Right ventricle myocardium inferior (tissue), 1 donor: ENCODE measurements at regions not wholly inside any gene's neighbourhood (a gene's known extent, or its start where the extent isn't known, plus 50 kb on each side); places are given as distances from the start of the nearest gene placed in this dataset.

Experiments
- ATAC-seq: fragments of 200-7000 bp; cut with Tn5 transposase; one replicate; pipeline ENCODE4 v1.9.1; 2020; ENCODE audit warnings: mild to moderate bottlenecking, moderate library complexity
- DNase-seq: peaks from one replicate; pipeline ENCODE4 v3.0.0; 2021; ENCODE audit errors: missing footprints
- intact Hi-C: fragments of 100-400 bp; cut with DNase I; formaldehyde crosslinking; loops from one replicate; pipeline ENCODE4 v1.11.0; 2022
- donor health status: DM: no; HTN: yes; CAD: no; lungs with severe emphysema.

DNA sequence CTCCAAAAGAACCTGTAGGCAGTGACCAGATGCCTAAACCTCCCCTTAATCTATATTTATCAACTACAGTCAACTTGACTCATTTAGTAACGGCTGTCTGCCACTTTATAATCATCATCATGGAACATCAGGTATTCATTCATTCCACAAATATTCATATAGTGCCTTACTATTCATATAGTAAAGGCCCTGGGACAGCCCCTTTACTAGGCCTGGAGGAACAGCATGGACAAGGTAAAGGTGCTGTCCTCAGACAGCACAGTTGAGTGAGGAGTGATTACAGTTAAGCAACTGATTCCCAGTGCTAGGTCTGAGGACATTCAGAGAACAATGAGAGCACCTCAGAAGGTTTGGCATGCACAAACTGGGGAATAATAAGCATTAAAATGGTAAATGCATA lies 346.5 kb upstream of the RORA start:
- intact Hi-C loops, result no loop called here
- DNase-seq (no peak), ATAC-seq (no peak)

DNA sequence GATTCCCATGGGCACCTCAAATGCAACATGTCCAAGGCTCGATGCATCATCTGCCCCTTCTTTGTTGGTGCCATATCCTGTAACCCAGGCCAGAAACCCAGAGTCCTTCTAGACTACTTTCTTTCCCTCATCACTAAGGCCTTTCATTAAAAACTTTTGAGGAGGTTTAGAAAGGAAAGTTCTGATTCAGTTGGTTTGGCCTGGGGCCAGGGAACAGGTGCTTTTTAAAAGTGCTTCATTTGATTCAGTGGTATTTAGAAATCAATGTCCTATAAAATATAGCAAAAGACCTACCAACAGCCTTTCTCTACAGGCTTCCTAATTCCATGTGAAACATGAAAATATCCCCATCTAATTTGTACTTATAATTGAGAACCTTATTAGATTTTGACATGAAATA lies 341.9 kb upstream of the RORA start:
- ATAC-seq (no peak), DNase-seq (no peak)
- intact Hi-C loops, result no loop called here

DNA sequence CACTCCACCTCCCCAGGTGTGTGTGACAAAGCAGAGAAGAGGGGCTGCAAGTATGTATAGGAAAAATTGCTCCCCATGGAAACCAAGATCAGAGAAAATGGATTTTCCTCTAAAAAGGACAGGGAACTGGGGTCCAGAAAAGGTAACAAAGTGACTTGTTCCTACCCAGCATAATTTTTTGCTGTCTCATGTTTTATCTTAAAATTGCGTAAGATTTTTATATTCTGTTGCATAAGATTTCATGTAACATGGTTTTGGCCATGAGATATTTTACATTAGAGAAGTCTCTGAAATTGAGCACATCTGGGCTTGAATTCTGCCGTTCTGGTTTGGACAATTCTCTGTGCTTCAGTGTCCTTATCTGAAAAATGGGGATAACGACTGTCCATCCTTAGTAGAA lies 335.7 kb upstream of the RORA start:
- ATAC-seq, result no peak
- intact Hi-C loops, result no loop called here
- no peak for DNase-seq

DNA sequence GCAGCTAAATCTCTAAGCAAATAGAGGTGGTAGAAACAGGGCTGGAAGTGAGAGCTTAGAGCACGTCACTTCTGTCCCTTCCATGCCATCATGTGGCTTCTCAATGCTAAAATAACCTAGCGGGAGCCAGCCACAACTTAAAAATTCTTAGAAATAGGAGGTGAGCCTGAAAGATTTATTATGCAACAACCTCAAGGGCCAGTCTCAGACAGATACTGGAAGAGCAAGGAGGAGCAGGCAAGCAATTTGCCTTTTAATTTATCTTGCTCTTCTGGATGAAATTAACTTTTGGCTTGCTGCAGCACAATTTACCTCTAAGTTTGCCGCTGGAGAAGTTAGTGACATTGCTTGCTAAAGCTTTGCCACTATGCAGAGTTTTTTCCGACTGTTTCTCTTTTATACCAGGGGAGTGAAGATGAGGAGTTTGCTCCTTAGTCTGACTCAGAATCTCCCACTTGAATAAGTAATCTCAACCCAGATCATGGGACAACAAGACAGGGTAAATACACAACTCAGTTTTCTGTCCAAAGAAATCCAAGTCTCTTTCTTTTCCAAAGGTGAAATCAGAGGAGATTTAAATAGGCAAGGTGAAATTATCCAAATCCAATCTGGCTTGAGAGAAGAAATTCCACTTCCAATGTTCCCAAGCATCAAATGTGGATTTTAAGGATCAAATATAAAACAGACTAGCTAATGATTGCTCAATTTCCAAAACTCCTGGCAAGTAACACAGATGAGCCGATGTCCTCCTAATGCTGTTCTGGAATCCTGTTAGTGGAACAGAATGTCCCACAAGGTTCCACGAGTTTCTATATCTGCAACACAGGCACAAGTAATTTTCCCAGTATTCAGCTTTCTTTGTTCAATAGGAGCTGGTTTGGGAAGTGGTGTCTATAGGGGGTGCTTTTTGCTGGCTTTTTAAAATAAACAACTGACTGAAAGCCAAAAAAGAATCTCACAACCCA lies 329.4 kb upstream of the RORA start:
- DNase-seq (no peak), ATAC-seq (peak; percentile 89)
- intact Hi-C loops, result no loop called here

DNA sequence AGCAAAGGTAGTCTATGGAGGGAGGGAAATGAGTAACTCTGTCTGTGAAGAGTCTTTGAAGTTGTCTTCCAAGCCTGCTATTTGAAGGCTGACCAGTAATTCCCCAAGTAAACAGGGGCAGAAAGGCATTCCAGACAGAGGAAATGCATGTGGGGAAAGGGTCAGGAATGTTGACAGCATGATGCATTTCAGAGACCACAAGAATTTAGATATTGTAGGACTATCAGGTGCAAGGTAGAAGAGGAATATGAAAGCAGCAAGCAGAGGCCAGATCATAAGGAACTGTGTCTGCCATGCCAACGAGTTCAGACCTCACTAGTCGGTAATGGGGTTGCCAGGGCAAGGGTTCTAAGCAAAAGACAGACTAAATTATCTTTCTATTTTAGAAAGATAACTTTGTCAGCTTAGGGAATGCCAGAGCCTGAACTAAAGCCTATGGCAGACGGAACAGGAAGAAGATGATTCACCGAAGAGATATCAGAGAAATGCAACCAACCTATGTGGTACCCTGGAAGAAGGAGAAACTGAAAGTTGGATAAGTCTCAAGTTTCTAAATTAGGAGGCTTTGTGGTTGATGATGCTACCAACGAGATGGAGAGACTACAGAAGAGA lies 327.0 kb upstream of the RORA start:
- ATAC-seq (no peak), DNase-seq (no peak)
- intact Hi-C loops, result no loop called here

DNA sequence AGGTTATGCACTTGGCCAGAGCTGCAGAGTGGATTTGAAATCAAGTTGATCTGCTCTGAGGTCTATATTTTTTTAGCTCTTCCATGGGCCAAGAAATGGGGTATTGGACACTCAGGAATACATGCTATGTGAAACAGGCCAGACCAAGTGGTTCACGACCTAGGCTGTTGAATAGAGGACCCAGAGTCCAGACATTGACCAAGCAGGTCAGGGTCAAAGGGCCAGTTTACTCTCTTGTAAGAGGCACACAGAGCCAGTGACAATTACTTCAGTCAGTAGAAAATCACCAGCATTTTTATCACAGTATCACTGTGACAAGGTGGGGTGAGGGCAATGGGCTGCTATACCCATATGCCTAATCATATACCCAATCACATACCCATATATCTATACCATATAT lies 320.6 kb upstream of the RORA start:
- ATAC-seq, result no peak
- no peak for DNase-seq
- intact Hi-C loops, result no loop called here

DNA sequence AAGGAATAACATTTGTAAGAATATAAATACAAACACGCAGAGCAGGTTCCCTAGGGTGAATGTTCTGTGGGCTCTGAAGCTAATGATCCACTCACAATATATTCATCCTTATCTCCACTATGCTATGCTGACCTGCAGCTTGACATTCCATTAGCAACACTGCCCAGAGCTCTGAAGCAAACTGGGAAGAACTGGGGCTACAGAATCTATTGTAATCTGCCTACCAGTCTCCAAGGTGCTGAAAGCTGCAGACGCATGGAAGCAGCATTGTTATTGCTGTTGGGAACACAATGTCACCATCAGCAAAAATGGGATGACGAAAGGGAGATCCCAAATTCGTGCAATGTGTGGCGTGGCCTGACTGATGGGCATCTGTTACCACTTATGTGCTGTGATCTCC lies 316.7 kb upstream of the RORA start:
- DNase-seq (no peak), ATAC-seq (no peak)
- intact Hi-C loops, result no loop called here

DNA sequence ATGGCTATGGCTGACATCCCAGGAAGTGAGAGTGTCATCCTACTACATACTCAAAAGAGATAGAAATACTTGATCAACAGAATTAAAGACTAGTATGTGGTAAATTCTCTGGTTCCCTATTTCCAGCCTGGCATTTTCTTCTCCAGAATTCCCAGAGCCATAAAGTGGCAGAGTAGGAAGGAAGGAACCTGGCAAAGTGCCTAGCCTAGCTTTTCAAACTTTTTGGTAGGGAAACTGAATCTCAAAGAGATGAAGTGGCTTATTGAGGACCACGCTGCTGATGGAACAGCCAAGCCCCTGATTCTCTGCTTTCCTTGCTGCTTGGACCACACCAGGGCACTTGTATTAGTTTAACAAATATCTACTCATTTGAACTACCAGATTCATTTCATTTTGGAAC lies 312.4 kb upstream of the RORA start:
- intact Hi-C loops, result no loop called here
- no peak for ATAC-seq
- DNase-seq, result no peak

DNA sequence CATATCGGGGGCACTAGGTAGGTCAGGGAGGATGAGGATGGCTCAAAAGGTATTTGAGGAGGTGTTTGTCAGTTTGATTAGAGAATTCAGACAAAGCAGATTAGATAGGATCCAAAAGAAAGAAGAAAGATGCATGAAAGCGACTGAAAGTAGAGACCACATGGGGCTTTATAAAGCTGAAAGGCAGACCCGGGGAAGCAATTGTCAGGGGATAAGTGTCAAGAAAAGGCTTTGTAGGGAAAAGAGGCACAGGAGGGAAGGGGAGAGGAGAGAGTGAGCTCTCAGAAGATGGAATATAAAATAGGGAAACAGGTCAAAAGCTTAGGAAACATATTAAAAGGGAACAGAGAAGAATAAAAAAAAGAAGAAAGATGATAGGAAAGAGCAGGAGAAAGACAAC lies 308.2 kb upstream of the RORA start:
- no peak for ATAC-seq
- intact Hi-C loops, result no loop called here
- no peak for DNase-seq

DNA sequence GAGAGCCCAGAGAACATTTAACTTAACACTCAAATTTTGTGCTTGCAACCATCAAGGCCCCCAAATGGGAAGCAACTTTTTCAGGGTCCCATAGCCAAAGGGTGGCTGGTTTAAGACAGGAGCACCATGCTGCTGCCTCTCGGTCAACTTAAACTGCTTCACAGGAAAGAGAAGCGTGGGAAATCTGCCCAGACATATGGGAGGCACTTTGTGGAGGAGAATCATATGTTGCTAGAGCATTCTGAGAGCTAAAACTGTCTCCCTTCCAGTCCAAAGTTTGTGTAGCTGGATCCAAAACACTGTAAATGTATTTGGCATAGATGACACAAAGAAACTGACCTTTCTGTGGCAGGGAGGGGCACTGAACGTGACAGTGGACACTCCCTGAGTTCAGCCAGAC lies 305.9 kb upstream of the RORA start:
- intact Hi-C loops, result no loop called here
- DNase-seq (no peak), ATAC-seq (no peak)

DNA sequence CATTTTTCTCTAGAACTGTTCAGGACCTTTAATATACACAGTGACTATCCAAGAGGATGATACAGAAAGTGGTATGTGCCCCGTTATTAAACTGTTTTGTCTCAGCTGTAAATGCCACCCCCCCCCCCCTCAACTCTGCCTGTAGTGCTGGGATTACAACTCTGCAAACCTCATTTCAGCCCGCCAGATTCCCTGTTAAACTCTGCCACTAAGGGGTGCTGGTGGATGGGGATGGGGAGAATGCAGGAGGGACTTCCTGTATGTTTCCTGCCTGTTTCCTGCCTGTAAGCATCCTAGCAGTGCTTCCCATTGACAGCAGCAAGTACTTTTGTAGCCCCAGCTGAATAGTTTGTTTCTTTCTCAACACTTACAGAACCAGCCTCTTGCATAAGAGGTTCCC lies 301.7 kb upstream of the RORA start:
- DNase-seq (no peak), ATAC-seq (no peak)
- intact Hi-C loops, result no loop called here

DNA sequence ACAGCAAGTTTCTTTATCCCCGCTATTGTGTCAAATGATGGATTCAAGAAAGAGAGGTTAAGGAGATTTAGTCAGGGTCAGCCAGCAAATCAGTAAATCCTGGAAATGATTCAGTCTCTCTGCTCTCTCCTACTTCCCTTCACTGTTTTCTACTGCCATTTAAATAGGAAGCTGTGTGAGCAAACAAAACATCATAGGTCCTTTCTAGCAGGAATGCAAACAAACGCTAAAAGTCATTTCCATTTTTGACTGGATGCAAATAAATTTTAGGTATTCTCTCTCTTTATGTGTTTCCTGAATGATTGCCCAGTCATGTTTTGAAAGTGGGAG lies 299.4 kb upstream of the RORA start:
- ATAC-seq (no peak), DNase-seq (no peak)
- intact Hi-C loops, result no loop called here

DNA sequence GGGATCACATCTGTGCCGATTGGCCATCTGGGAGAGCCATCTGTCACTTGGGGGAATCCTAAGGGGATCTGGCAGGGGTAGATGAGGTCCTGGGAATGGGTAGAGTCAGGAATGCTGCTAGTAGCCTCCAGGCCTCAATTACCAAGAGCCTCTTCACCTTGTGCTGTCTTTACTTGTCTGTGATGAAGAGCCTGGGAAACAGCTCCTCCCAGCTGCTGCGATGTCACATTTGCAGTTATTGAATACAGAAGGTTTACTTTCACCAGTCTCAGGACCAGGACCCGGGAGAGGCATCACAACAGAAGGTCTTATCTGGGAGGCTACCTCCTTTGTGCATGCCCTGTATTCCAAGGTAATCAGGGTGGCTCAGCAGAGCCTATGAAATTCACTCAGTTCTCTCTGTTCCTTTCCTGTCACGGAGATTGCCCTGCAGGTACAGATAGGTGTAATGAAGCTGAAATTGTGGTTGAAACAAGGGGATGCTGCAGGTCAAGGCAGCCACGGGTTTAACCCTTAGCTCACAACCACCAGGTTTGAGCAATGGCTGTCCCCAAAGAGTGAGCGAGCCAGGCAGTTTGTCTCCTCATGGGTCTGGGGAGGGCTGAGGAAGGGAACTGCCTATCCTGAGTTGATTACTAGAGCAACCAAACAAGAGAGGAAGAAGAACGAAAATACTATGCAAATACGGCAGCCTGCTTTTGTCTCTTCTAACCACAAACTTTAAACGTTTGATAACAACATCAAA lies 298.9 kb upstream of the RORA start:
- intact Hi-C loops, result no loop called here
- ATAC-seq (no peak), DNase-seq (no peak)

DNA sequence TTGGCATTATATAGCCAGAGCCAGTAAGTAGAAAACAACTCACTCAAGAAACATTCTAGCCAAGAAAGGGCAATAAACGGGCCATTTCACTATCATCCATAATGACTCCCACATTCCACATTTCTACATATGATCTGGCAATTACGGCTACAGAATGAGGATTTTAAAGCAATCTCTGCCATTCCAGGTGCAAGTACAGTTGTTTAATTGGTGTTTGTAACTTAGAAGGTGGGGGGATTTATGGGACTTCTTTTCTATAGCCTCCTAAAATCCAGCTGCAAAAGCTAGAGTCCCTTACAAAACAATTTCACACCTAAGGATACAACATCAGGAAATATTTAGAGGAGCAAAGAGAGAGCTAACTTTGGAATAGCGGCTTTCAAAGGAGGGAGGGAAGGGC lies 295.4 kb upstream of the RORA start:
- DNase-seq, result no peak
- intact Hi-C loops, result no loop called here
- no peak for ATAC-seq

DNA sequence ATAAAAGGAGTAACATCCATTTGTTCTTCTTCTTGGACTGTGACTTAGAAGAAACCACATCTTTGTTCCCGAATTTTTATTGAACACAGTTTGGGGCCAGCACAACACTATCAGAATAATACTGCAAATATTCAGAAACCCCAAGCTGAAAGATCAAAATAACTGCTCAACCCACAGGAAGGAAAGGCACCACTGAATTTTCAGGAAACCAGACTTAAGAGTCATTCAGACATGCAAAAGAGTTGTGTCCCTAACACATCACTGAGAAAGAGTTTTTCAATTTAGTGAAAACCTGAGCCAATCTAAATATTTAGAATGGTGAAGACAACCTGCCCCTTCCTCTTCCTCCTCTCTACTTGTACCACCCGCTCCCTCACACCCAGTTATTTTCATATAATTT lies 295.0 kb upstream of the RORA start:
- intact Hi-C loops, result no loop called here
- ATAC-seq, result no peak
- no peak for DNase-seq

DNA sequence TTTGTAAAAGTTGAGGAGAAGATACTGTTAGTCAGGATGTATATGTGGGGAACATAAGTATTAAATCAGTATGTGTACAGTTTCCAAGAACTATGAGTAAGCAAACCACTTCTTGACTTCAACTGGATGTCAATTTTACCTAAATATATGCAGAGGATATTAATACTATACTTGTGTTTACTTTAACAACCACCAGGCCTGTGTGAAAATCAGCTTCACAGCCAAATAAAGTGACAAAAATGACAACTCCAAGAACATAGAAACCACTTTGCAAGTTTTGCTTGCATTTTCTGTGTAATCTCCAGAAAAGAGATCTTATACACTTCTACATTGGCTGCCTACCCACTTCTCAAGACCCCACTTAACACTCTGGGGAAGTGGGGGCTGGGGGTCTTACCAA lies 293.3 kb upstream of the RORA start:
- intact Hi-C loops, result no loop called here
- no peak for ATAC-seq
- no peak for DNase-seq

DNA sequence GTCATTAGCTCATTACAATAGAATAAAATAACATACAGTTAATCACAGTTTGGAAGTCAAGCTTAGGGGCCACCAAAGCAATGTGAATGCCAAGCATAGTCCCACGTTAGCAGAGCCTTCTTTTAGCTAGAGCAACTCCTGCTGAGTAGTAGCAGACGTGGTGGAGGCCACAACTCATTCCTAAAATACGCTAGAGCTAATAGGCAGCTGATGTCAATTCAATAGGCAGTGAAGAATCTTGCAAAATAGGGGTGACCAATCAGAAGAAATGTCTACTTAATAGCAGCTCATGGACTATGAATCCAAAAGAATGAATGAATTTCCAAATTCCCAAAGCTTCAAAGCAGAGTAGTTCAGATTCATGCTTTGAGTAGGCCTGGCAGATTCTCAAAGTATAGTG lies 292.9 kb upstream of the RORA start:
- ATAC-seq, result no peak
- intact Hi-C loops, result no loop called here
- DNase-seq, result no peak

DNA sequence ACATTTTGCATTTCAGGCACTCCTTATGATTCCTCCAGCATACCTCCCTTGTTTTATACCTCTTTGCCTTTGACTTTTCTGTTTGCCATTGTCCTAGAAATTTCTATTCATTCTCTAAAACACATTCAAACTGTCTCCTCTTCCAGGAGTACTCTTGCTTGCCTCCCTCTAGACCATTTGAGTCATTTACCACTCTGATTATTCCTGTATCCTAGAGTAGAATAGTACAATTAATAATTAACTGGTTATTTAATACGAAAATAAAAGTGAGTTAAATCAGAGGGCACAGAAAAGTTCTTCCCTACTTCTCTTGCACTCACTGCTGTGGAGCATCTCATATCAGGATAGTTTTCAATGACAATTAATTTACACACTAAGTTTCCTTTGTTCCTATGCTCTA lies 290.2 kb upstream of the RORA start:
- DNase-seq (no peak), ATAC-seq (no peak)
- intact Hi-C loops, result no loop called here

DNA sequence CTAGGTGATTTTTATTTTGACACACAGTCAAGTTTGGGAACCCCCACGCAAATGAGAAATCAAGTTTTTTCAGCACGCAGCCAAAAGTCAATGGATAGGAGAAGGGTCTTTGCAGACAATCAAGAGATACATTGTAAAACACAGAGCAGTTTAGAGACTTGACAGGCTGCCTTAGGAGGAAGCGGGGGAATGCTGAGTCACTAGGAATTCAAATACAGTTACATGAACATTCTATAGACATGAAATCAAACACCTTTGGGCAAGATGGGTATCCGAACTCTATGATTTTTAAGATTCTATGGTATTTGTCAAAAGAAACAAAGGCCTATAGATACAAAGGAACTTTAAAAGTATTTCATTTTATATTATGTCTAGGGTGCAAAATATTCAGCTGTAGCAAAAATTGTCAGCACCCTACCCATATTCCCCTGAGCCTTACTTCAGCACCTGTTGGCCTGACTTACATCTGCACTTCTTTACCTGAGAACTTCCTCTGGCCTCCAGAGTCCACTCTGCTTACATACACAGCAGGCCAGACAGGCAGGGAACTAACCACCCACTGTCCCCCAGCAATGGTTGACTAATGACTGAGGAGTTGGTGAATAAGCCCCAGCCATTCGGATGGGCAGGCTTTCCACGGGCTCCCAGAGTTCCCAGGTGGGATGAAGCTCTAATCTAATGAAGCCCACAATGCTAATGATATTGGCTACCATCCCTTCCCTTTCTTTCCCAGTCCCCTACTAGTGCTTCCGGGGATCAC lies 289.3 kb upstream of the RORA start:
- intact Hi-C loops, result no loop called here
- no peak for ATAC-seq
- DNase-seq, result peak; percentile 28
